ENCODE measurements at regions not wholly inside any gene's neighbourhood (a gene's known extent, or its start where the extent isn't known, plus 50 kb on each side); places are given as distances from the start of the nearest gene placed in this dataset.

DNA sequence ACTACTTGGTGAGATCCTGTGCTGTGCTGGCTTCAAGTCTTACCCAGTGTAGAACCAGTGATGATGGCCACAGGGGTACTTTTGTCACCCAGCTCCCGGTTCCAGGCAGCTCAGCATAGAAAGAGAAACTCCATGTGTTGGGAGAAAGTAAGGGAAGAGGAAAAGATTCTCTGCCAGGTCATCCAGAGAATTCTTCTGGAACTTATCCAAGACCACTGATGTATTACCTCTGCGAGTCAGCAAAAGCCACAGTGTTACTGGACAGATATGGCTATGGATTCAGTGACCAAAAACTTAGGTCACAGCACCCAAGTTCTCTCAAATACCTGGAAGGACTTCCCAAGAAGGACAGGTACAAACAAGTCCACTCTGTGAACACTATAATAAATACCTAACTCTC lies 399.5 kb upstream of the MIR17HG start:
- TF ChIP-seq, protein P1, sequence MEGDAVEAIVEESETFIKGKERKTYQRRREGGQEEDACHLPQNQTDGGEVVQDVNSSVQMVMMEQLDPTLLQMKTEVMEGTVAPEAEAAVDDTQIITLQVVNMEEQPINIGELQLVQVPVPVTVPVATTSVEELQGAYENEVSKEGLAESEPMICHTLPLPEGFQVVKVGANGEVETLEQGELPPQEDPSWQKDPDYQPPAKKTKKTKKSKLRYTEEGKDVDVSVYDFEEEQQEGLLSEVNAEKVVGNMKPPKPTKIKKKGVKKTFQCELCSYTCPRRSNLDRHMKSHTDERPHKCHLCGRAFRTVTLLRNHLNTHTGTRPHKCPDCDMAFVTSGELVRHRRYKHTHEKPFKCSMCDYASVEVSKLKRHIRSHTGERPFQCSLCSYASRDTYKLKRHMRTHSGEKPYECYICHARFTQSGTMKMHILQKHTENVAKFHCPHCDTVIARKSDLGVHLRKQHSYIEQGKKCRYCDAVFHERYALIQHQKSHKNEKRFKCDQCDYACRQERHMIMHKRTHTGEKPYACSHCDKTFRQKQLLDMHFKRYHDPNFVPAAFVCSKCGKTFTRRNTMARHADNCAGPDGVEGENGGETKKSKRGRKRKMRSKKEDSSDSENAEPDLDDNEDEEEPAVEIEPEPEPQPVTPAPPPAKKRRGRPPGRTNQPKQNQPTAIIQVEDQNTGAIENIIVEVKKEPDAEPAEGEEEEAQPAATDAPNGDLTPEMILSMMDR (IDR thresholded peaks at IDR 0.05; ENCODE audit: extremely low read depth, missing control alignments) = no peak
- DNase-seq (ENCODE audit: low spot score) = no peak

- TF ChIP-seq, protein P1 (IDR thresholded peaks at IDR 0.05; ENCODE audit: extremely low read depth, missing control alignments) = no peak
- no peak for DNase-seq (ENCODE audit: low spot score)
Measured at GRCh38 chr13:90950160-90950559, 397.3 kb upstream of the MIR17HG start.

DNA sequence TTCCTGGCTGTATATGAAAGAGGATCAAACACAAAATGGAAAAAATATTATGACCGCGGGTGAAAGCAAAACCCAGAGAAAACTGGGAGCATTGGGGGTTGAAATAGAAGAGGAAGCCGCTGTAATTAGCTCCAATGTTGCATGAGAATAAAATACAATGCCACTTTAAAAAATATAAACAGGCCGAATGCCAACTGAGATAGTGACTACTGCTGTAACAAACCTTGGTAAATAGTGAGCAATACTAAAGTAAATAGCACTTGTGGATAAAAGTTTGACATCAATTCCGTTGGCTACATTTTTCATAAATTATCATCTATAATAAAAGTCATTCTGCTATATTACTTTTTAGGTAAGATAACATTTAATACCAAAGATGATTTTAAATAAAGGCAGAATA lies 395.8 kb upstream of the MIR17HG start:
- TF ChIP-seq, protein P1 (IDR thresholded peaks at IDR 0.05; ENCODE audit: extremely low read depth, missing control alignments) = no peak

DNA sequence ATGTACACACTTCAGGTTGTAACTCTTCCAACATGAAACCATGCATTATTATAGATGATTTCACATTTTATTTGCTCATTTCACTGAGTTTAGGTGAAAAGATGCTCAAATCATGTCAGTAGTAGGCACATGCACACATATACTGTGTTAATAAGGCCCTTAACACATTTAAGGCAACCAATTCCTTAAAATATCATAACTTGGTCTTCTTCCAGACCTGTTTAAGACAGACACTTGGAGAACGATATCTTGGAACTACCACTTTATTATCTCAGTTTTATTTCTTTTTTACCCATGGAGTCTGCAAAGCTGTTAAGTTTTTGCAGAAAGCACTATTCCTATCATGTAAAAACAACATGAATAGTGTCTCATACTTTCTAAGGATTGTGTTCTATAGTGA lies 395.2 kb upstream of the MIR17HG start:
- DNase-seq (ENCODE audit: low spot score) = no peak
- TF ChIP-seq, protein P1 (IDR thresholded peaks at IDR 0.05; ENCODE audit: extremely low read depth, missing control alignments) = no peak

More for the DNA sequence above, 395.8 kb upstream of the MIR17HG start:
- no peak for DNase-seq (ENCODE audit: low spot score)

- DNase-seq (ENCODE audit: low spot score) = no peak
Measured at GRCh38 chr13:90954605-90955195, 392.8 kb upstream of the MIR17HG start.

GRCh38 chr13:90956031-90956430 lies 391.5 kb upstream of the MIR17HG start:
- DNase-seq (ENCODE audit: low spot score) = no peak
- TF ChIP-seq, protein P1 (IDR thresholded peaks at IDR 0.05; ENCODE audit: extremely low read depth, missing control alignments) = no peak

More at GRCh38 chr13:90954605-90955195, 392.8 kb upstream of the MIR17HG start:
- TF ChIP-seq, protein P1 (IDR thresholded peaks at IDR 0.05; ENCODE audit: extremely low read depth, missing control alignments) = no peak

GRCh38 chr13:90958866-90959265 lies 388.6 kb upstream of the MIR17HG start:
- TF ChIP-seq, protein P1 (IDR thresholded peaks at IDR 0.05; ENCODE audit: extremely low read depth, missing control alignments) = no peak
- DNase-seq (ENCODE audit: low spot score) = no peak
